ENCODE measurements at regions not wholly inside any gene's neighbourhood (a gene's known extent, or its start where the extent isn't known, plus 50 kb on each side); places are given as distances from the start of the nearest gene placed in this dataset.

DNA sequence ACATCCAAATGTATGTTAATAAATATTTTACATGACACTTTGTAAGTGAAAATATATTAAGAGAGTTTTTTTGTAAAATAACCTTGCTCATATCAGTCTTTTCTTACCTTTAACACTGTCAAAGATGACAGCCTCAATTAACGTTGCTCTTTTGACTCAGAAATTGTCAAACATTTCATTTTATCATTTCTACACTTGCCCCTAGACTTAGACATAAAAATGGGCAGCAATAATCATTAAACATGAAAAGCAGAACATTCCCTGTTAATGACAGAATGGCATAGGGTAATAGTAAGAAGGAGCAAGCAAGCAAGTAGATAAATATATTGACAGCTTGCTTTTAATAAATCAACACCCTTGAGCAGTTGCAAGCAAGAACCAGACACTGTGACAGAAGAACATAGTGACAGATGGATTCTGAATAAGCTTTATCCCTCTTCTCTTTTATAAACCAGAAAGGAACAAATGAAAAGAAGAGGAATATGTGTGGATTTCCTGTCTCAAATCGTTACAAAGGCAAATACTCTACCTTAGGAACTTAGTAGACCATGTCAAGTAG lies 796.0 kb upstream of the CHD1 start:
- no peak for DNase-seq

DNA sequence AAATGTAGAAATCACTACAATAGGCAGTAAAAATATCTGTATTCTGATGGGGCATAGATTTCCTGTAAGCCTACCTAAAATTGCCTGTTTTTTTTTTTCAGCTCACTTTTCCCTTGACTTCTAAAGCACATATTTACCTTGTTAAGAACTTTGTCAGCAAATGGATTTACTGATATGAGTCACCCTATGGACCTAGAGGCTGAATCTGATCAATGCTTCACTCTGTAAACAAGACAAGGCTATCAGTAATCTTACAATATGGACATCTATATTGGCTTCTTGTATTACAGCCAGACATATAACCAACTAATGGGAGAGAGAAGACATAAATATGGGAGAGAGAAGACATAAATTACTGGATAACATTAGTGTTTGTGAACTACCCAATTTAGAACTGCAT lies 792.7 kb upstream of the CHD1 start:
- no peak for DNase-seq

DNA sequence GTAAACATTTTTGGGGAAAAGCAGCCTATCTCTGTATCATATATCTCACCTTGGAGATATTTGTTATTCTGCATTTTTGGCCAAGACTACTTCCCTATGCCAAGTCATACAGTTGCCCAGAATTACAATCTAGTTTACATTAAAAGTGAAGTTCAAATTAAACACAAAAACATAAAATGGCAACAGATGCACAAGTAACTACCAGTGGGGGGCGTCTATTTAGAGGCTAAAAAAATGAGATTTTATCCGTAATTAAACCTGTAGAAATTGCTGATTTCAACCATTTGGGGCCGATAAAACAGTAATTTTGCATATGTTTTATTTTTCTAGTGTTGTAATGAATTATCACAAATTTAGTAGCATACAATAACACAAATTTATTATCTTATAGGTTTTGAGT lies 787.1 kb upstream of the CHD1 start:
- DNase-seq, result no peak

DNA sequence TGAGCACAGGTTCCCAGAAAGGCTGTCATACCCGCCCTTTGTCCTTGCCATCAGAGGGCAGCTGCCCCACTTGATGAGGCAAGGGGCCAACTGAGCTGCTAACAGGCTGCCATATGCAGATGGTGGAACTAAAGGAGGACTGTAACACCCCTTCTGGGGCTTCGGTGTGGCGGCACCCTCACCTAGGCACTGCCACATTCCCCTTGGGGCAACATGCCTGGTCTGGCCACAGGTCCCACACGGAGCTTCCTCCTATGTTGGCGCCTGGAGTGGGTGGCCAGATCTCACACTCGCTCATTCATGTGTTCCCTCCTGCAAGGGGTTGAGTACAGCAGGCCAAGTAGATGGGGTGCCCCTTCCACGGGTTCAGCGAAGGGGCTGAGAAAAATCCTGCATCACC lies 777.4 kb upstream of the CHD1 start:
- no peak for DNase-seq

DNA sequence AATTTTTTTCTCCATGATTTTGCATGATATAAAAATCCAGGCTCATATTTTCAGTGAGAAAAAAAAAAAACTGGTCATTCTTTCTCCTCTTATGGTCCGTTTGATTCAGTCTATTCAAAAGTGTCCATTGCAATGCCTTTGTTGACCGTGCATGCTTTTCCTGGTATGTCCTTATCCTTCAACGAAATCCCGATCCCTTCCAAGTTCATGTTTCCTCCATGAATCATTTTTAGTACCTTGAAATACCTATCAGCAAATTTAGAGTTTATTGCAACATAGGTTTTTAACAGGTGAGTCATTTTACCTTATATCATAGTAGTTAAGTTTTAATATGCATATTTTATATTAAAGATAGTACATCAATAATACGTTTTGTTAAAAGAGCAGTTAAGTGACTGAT lies 773.8 kb upstream of the CHD1 start:
- DNase-seq, result no peak

DNA sequence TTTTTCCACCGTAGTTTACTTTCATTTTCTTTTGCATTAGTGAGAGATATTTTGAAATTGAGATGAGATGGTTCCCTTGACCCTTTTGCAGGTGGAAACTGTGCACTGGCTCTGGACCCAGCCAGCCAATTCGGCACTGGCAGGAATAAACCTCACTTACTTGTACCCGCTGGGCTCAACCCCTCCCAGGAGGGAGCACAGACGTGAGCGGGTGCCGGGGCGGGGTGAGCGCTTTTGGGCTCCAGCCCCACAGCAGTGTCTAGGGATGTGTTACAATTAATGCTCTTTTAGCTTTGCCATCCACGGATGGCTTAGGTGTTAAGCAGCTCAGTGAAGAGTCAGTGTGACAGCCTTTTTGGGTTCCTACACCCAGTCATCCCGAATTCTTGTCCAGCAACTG lies 766.1 kb upstream of the CHD1 start:
- no peak for DNase-seq

DNA sequence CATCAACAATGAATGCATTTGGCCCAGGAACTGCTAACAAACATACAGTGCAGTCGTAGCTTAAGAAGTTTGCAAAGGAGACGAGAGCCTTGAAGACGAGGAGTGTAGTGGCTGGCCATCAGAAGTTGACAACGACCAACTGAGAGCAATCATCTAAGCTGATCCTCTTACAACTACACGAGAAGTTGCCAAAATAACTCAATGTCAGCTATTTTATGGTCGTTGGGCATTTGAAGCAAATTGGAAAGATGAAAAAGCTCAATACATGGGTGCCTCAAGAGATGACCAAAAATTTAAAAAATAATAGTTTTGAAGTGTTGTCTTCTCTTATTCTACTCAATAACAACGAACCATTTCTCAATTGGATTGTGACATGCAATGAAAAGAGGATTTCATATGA lies 757.7 kb upstream of the CHD1 start:
- no peak for DNase-seq

DNA sequence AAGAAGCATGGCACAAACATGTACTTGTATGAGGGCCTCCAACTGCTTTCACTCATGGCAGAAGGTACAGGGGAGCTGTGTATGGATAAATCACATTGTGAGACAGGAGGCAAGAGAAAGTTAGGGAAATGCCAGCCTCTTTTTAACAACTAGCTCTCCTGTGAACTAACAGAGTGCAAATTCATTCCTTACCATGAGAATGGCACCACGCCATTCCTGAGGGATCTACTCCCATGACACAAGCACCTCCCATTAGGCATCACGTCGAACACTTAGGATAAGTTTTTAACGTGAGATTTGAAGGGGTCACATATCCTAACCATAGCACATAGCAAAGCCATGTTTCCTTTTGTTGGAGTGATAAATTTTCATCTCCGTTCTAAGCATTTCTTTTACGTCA lies 747.2 kb upstream of the CHD1 start:
- DNase-seq, result no peak

DNA sequence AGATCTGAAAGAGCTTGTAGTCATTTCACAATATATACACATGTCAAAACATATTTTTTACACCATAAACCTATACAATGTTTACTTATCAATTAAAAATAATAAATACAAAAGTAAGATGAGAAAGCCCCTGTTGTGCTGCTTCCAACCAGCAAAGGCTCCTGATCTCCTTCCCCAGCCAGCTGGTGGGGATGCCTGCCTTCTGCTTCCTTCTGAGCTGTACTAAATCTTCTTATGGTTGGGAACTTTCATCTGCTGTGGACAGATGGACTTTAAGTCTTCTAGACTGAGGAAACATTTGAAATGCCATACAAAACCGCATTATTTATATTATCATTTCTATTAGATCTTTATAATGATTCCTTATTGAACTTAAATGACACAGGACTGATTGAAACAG lies 745.3 kb upstream of the CHD1 start:
- no peak for DNase-seq

DNA sequence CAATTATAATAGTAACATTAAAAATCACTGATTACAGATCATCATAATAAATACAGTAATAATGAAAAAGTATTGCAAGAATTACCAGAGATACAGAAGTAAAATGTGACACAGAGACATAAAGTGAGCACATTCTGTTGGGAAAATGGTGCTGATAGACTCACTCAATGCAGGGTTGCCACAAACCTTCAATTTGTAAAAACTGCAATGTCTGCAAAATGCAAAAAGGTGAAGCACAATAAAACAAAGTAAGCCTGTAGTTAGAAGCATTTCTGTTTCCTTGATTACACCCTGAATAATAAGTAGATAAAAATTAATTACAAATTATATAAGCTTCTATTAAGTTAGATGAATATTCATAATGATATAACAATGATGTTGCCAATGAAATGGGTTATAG lies 736.2 kb upstream of the CHD1 start:
- no peak for DNase-seq

DNA sequence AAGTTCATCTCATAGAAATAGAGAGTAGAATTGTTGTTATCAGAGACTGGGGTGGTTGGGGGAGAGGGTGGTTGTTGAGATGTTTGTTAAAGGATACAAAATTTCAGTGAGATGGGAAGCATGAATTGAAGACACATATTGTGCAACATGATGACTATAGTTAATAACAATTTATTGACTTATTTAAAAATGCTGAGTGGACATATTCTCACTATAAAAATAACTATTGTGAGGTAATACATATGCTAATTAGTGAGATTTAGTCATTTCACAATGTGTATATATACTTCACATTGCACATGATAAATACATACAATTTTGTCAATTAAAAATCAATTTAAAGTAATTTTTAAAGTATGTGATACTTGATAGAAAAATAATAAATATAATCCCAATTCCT lies 722.5 kb upstream of the CHD1 start:
- DNase-seq, result no peak

DNA sequence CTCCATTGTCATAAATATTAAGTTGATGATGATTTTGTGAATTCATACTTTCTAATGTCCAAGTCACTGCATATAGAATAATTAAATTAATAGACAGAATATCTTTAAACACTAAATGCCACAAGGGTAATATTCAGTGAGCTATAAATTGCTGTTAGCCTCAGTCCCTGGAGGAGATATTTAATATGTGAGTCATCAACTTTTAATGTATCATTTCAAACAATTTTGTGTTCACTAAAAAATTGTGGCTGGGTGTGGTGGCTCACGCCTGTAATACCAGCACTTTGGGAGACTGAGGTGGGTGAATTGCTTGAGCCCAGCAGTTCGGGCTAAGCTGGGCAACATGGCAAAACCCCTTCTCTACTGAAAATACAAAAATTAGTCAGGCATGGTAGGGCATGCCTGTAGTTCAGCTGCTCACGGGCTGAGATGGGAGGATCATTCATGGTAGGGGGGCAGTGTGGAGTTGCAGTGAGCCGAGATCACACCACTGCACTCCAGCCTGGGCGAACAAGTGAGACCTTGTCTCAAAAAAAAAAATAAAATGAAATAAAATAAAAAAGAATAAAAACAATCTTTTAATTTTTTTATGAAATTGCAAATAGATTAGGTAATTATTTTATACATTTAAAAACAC lies 717.3 kb upstream of the CHD1 start:
- DNase-seq, result no peak

DNA sequence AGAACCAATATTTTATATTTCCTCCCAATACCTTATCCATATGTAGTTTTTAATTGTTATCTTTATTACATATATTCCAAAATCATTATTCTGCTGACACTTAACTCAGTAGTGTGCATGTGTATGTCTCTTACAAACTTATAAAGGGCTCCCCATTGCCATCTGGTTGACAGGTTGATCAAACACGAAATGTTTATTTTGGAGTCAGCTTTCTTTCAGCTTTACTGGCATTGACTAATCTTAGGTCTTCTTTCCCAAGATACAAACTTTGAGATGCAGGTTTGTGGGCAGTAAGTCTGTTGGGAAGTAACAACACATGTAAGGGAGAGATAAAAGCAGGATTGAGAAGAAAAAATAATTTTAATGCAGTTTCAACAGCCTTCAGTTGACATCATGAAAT lies 716.0 kb upstream of the CHD1 start:
- DNase-seq, result no peak

DNA sequence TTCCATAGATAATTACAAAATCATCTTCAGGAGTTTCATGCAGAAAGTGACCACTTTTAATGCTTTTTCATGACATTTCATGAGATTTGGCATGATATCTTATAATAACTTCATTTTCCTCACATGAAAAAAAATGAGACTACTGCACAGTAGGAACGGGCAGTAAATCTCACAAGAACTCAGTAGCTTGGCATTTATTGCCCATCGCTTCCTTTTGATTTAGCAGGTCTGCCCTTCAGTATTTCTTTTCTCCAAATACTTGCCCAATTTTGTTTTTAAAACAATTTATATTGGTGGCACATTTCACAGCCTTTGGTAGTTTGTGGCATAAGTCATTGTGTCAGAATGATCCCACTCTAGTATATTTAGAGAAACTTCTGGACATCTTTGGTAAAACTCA lies 711.8 kb upstream of the CHD1 start:
- peak; percentile 1 for DNase-seq

DNA sequence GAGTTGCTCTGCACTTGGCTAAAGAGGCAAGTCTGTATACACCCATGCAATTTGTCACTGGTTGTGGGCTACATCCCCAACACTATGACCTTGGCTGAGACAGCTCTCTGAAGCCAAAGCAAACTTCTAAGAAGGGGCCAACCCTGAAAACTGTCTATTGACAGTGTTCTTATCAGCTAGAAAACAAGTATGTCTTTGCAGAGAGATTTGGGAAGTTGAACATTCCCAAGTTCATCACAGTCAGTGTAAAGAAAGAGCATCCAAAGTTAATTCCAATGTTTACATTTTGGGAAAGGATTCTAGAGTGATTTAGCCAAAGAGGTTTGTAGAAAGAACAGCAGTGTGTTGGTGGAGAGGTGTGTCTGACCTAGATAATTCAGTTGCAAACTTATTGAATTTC lies 711.1 kb upstream of the CHD1 start:
- no peak for DNase-seq

DNA sequence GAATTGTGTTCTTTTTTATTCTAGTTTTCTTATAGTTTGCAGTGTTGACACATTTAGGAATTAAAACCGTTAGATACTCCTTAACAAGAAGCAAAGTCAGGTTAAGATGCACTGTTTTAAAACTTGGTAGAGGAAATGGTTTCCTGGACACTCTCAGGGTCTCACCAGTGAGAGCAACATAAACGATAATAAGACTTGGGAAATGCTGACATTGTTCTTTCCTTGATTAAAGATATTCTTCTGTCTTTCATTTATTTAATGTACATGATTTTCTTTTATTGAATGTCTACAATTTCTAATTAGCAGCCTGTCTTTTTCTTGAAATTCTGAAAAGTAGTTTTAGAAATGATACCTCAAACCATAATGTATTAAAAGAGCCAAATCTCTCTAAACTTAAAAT lies 707.9 kb upstream of the CHD1 start:
- no peak for DNase-seq

DNA sequence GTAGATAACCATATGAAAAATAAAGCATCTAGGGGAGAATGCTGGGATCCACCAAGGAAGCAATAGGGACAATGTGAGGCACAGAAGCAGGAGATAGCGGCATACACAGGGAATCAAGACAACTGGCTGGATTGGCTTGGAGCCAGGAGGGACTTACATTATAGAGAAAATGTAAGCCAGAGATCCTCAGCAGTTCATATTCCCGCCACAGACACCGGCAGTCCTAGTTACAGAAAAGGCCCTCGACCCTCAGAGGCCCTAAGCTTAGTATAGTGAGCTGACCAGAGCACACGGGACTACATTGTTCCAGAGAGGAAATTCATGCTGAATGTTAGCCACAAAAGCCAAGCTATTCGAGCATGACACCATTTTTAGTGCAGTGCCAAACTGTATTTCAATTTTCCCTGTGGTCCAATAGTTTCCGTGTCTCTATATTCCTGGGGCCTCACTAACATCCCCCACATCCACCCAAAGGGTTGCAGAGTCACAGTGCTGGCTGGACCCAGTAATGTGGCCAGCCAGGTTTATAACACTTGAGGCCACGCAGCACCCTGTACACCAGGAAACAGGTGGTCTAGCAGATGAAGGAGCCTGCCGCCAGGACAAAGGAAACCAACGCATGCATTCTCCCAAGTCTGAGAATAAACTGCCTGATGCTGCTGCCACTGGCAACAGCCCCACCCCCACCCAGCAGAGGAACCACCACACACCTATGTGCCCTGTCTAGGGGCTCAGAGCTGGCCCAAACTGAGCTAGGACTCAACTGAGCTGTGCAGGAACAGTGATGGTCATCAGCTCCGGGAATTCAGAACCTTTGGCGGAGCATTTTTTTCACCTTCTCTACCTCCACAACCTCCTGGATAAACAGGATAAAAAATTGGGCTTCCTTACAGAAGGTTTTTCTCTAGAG lies 693.2 kb upstream of the CHD1 start:
- no peak for DNase-seq

DNA sequence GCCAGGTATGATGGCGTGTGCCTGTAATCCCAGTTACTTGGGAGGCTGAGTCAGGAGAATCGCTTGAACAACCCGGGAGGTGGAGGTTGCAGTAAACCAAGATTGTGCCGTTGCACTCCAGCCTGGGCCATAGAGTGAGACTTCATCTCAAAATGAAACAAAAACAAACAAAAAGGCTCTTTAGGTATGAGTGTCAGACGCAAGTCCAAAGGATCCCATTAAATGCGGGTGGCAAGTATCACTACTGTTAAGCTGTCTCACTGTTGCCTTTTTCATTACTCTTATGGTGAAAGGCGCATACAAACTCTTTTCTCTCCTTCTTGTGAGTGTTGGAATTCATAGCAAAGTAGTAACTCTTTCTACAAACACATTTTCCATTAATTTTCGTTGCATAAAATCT lies 688.5 kb upstream of the CHD1 start:
- no peak for DNase-seq

DNA sequence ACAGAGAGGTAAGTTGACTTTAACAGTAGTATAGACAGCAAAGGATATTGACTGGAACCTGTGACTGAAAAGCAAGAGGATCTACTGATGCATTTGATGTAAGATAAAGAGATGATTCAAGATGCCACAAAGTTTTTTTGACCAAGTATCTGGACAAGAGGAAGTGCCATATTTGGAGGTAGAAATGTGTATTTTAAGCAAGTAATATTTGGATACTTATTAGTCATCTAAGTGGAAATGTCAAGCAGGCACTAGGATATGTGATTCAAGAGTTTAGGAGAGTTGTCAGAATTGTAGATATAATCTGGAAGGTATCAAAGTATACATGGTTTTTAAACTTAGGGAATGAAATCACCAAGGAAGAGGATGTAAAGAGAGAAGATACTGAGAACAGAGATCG lies 686.1 kb upstream of the CHD1 start:
- no peak for DNase-seq

DNA sequence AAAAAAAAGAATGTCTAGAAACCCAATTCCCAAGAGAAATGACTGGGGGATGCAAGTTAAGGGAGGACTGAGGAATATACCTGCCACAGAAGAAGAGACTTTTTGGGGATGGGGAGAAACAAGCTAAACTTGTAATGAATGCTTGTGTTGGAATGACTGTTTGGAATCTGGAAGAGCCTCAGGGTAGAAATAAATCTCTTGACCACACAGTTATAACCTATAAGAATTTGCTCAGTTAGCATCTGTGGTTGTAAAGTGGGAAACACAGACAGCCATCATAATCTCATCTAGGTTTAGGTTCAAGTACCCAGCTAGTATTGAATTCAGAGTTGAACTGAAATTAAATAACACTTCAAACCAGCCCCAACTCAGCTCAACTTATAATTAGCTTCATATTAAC lies 678.3 kb upstream of the CHD1 start:
- no peak for DNase-seq

DNA sequence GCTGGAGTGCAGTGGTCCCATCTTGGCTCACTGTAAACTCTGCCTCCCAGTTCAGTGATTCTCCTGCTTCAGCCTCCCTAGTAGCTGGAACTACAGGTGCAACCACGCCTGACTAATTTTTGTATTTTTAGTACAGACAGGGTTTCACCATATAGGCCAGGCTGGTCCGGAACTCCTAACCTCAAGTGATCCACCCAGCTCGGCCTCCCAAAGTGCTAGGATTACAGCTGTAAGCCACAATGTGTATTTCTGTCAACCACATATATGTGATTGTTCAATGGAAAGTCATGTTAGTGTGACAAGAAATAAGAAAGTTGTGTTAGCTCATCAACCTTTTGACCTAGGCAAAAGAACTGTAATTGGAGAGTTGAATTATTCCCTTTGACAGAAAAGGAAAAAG lies 677.1 kb upstream of the CHD1 start:
- no peak for DNase-seq

DNA sequence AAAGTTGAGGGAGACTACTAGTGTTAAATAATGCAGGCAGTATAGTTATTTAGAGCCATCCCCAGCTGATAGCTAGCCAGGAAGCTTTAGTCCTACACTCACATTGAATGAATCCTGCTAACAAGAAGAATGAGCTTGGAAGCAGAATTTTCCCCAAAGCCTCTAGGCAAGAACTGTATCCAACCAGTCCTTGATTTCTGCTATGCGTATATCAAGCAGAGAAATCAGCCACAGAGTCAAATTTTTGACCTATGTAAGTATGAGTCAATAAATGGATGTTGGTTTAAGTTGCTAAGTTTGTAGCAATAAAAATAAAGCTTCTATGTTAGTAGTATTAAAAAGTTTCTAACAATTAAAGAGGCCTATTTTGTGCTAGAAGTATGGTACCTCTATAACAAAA lies 672.1 kb upstream of the CHD1 start:
- DNase-seq, result no peak

DNA sequence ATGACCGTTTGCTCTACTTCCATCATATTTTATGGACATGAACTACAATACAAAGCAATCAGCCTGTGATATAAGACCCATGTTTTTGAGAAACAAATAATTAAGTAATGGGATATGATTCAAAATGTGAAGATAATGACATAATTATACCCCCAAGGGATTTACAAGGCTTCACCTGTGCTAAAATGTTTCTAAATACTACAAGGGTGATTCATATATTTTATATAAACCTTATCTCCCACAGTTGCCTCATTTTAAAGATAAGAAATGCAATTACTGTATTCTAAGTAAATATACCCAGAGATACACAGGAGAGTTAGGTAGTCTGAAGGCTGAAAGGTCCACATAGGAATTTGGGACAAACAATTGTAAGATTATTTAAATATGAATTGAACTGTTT lies 662.0 kb upstream of the CHD1 start:
- DNase-seq, result no peak

DNA sequence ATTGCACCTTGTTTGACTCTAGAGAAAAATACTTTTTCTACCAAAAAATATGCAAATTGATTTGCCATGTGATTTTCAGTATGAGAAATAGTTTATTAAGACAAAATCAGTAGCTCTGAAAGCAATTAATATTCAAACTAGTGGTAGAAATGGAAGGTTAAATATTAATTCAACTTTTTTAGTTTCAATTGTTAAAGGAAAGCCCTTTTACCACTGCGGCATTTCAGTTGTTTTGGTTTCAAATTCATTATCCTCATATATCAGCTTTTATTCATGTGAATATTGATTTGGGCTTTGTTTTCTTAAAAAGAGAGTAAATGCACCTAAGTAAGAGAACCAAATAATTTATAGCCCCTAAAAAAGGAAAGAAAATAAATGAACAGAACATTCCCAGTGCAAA lies 660.6 kb upstream of the CHD1 start:
- no peak for DNase-seq

Data from renal pelvis (tissue), 1 donor.